ENCODE measurements at regions not wholly inside any gene's neighbourhood (a gene's known extent, or its start where the extent isn't known, plus 50 kb on each side); places are given as distances from the start of the nearest gene placed in this dataset.

GRCh38 chr11:79744941-79745340 lies 304.1 kb upstream of the TENM4 start:
- no peak overlapping the region for H3K4me3 ChIP-seq (ENCODE audit: low read depth, low read length)
- POLR2A ChIA-PET, result no interaction called here
- CTCF ChIA-PET, result no interaction called here
- TF ChIP-seq, protein P1, sequence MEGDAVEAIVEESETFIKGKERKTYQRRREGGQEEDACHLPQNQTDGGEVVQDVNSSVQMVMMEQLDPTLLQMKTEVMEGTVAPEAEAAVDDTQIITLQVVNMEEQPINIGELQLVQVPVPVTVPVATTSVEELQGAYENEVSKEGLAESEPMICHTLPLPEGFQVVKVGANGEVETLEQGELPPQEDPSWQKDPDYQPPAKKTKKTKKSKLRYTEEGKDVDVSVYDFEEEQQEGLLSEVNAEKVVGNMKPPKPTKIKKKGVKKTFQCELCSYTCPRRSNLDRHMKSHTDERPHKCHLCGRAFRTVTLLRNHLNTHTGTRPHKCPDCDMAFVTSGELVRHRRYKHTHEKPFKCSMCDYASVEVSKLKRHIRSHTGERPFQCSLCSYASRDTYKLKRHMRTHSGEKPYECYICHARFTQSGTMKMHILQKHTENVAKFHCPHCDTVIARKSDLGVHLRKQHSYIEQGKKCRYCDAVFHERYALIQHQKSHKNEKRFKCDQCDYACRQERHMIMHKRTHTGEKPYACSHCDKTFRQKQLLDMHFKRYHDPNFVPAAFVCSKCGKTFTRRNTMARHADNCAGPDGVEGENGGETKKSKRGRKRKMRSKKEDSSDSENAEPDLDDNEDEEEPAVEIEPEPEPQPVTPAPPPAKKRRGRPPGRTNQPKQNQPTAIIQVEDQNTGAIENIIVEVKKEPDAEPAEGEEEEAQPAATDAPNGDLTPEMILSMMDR (IDR thresholded peaks at IDR 0.05; ENCODE audit: insufficient read depth, low read depth, low read length), result no peak
- H3K27me3 ChIP-seq (ENCODE audit: control insufficient read depth, insufficient read depth, low read length), result no peaks in the 10 kb centered on the region
- no peak for DNase-seq (ENCODE audit: low read depth)
- H3K36me3 ChIP-seq (ENCODE audit: control insufficient read depth, insufficient read depth, low read length), result no peaks in the 10 kb centered on the region

- Histone ChIP-seq H3K4me3 (ENCODE audit: low read depth, low read length) (no peak overlapping the region), H3K27me3 (ENCODE audit: control insufficient read depth, insufficient read depth, low read length) (no peaks in the 10 kb centered on the region), H3K36me3 (ENCODE audit: control insufficient read depth, insufficient read depth, low read length) (no peaks in the 10 kb centered on the region)
- CTCF ChIA-PET, result no interaction called here
- no peak for DNase-seq (ENCODE audit: low read depth)
- POLR2A ChIA-PET, result no interaction called here
- TF ChIP-seq, protein P1 (IDR thresholded peaks at IDR 0.05; ENCODE audit: insufficient read depth, low read depth, low read length), result no peak
Measured at GRCh38 chr11:79742176-79742575, 301.3 kb upstream of the TENM4 start.

DNA sequence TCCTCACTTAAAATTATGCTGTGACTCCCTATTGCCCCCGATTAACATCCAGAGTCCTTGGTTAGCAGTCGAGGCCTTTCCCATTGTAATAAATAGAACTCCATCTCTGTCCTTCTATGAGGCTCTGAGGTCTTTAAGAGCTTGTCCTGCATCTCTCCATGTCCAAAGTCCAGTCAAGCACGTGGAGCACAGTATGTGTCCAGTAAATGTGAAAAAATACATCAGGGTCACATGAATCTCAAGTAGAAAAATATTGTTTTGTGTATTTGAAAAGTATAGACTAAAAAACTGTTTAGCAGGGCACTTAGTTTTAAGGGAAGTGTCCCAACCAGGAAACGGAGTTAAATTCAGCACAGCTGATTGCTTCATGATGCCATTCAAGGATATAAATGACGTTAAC lies 298.8 kb upstream of the TENM4 start:
- H3K4me3 ChIP-seq (ENCODE audit: low read depth, low read length), result no peak overlapping the region
- no peak for DNase-seq (ENCODE audit: low read depth)
- ChIA-PET CTCF (no interaction called here), POLR2A (no interaction called here)
- TF ChIP-seq, protein P1 (IDR thresholded peaks at IDR 0.05; ENCODE audit: insufficient read depth, low read depth, low read length), result no peak
- no peaks in the 10 kb centered on the region for H3K27me3 ChIP-seq (ENCODE audit: control insufficient read depth, insufficient read depth, low read length)
- no peaks in the 10 kb centered on the region for H3K36me3 ChIP-seq (ENCODE audit: control insufficient read depth, insufficient read depth, low read length)

GRCh38 chr11:79727221-79727620 lies 286.4 kb upstream of the TENM4 start:
- CTCF ChIA-PET, result no interaction called here
- no peak for DNase-seq (ENCODE audit: low read depth)
- Histone ChIP-seq H3K27me3 (ENCODE audit: control insufficient read depth, insufficient read depth, low read length) (no peaks in the 10 kb centered on the region), H3K4me3 (ENCODE audit: low read depth, low read length) (no peak overlapping the region), H3K36me3 (ENCODE audit: control insufficient read depth, insufficient read depth, low read length) (no peaks in the 10 kb centered on the region)
- POLR2A ChIA-PET, result no interaction called here
- TF ChIP-seq, protein P1 (IDR thresholded peaks at IDR 0.05; ENCODE audit: insufficient read depth, low read depth, low read length), result no peak

DNA sequence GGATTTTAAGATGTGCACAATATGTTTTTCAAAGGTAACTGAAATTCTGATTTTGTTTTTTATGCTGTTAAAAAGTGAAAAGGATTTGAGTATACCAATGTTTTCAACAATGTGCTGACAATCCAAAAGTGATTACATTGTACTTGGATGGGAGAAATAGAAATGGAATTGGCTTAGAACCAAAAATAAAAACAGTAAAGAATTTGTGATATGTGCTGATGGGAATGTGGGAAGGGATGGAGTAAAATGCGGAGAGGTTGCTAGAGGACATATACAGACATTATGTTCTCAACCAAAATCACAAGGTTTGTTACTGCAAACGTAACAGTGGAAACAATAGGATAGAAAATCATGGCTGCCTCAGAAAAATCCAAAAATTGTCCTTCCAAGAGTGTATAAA lies 279.3 kb upstream of the TENM4 start:
- ChIA-PET CTCF (no interaction called here), POLR2A (no interaction called here)
- H3K36me3 ChIP-seq (ENCODE audit: control insufficient read depth, insufficient read depth, low read length), result no peaks in the 10 kb centered on the region
- no peak overlapping the region for H3K4me3 ChIP-seq (ENCODE audit: low read depth, low read length)
- DNase-seq (ENCODE audit: low read depth), result no peak
- TF ChIP-seq, protein P1 (IDR thresholded peaks at IDR 0.05; ENCODE audit: insufficient read depth, low read depth, low read length), result no peak
- no peaks in the 10 kb centered on the region for H3K27me3 ChIP-seq (ENCODE audit: control insufficient read depth, insufficient read depth, low read length)
